Endothelial cell (in vitro differentiated cells): ENCODE measurements at regions not wholly inside any gene's neighbourhood (a gene's known extent, or its start where the extent isn't known, plus 50 kb on each side); places are given as distances from the start of the nearest gene placed in this dataset.
"Not testable (repeated sequence)": the region's sequence is repeated elsewhere in the genome, so short reads cannot be mapped to it uniquely, and the experiment has no call there.

Experiments
- DNase-seq: peaks from one replicate; pipeline ENCODE4 v3.0.0; 2021; ENCODE audit warnings: low spot score
- H3K27ac Mint-ChIP-seq: one replicate; pipeline ENCODE4 v1.8.0; 2021; ENCODE audit warnings: mixed read lengths, inconsistent platforms; ENCODE audit not compliant: unreplicated experiment
- H3K27me3 Mint-ChIP-seq: one replicate; pipeline ENCODE4 v1.8.0; 2021; ENCODE audit warnings: mild to moderate bottlenecking, moderate library complexity, mixed read lengths, inconsistent platforms; ENCODE audit not compliant: unreplicated experiment
- H3K36me3 Mint-ChIP-seq: one replicate; pipeline ENCODE4 v1.8.0; 2021; ENCODE audit warnings: mild to moderate bottlenecking, low read depth, mixed read lengths, inconsistent platforms; ENCODE audit not compliant: unreplicated experiment
- H3K4me1 Mint-ChIP-seq: one replicate; pipeline ENCODE4 v1.8.0; 2021; ENCODE audit warnings: mild to moderate bottlenecking, mixed read lengths, inconsistent platforms; ENCODE audit not compliant: unreplicated experiment
- H3K4me3 Mint-ChIP-seq: one replicate; pipeline ENCODE4 v1.8.0; 2021; ENCODE audit warnings: mild to moderate bottlenecking, mixed read lengths, inconsistent platforms; ENCODE audit not compliant: unreplicated experiment
- H3K9me3 Mint-ChIP-seq: one replicate; pipeline ENCODE4 v1.8.0; 2021; ENCODE audit warnings: mixed read lengths, inconsistent platforms; ENCODE audit not compliant: unreplicated experiment
- TF ChIP-seq, protein P1 (sequence below): fragments of 200-600 bp; sonication (generic); IDR thresholded peaks from one replicate; pipeline ENCODE4 v1.5.0; 2021; ENCODE audit warnings: antibody characterized with exemption; ENCODE audit not compliant: unreplicated experiment

DNA sequence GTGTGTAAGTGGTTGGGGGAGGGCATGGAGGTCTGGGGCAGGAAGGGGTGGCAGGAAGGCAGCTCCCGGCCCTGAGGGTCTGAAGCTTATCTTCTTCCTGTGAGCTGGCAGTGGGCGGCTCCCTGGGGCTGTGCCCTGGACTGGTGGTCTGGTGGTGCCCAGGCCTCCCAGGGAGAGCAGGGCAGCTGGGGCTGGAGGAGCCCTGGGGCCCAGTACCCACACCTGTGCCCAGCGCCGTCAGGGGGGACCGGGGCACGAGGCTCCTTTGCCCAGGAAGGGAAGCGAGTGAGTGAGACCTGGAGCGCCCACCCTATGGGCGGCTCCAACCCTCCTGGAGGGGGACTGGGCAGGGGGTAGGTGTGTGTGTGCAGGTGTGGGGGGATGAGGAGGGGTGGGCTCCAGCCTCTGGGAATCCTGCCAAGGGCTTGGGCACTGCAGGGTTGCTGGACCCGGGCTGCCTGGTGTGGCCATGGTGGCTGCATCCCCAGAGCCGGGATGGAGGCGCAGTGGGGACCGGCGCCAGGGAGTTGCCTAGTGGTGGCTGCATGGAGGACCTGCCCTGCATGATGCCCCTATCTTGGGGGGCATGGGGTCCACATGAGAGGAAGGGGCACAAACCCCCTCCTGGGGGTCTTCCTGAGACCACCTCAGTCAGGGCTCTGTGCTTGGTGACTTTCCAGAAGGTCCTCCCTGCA is 353.6 kb downstream of the TMEM121 start:
- no peak overlapping the region for H3K4me3 Mint-ChIP-seq
- no peak for DNase-seq

GRCh38 chr14:105880616-105881015 is 354.2 kb downstream of the TMEM121 start:
- DNase-seq = no peak
- Mint-ChIP-seq H3K9me3 (peaks cover 32% of the 10 kb centered on the region), H3K36me3 (no peaks in the 10 kb centered on the region), H3K27me3 (peaks cover 10% of the 10 kb centered on the region), H3K27ac (no peak overlapping the region), H3K4me1 (no peaks in the 10 kb centered on the region), H3K4me3 (no peak overlapping the region)
- TF ChIP-seq, protein P1, sequence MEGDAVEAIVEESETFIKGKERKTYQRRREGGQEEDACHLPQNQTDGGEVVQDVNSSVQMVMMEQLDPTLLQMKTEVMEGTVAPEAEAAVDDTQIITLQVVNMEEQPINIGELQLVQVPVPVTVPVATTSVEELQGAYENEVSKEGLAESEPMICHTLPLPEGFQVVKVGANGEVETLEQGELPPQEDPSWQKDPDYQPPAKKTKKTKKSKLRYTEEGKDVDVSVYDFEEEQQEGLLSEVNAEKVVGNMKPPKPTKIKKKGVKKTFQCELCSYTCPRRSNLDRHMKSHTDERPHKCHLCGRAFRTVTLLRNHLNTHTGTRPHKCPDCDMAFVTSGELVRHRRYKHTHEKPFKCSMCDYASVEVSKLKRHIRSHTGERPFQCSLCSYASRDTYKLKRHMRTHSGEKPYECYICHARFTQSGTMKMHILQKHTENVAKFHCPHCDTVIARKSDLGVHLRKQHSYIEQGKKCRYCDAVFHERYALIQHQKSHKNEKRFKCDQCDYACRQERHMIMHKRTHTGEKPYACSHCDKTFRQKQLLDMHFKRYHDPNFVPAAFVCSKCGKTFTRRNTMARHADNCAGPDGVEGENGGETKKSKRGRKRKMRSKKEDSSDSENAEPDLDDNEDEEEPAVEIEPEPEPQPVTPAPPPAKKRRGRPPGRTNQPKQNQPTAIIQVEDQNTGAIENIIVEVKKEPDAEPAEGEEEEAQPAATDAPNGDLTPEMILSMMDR = no peak

More for the DNA sequence above, 353.6 kb downstream of the TMEM121 start:
- TF ChIP-seq, protein P1 = no peak
- H3K27ac Mint-ChIP-seq = no peak overlapping the region
- H3K4me1 Mint-ChIP-seq = no peaks in the 10 kb centered on the region
- peaks cover 7% of the 10 kb centered on the region for H3K27me3 Mint-ChIP-seq
- no peaks in the 10 kb centered on the region for H3K36me3 Mint-ChIP-seq
- H3K9me3 Mint-ChIP-seq = peaks cover 29% of the 10 kb centered on the region

DNA sequence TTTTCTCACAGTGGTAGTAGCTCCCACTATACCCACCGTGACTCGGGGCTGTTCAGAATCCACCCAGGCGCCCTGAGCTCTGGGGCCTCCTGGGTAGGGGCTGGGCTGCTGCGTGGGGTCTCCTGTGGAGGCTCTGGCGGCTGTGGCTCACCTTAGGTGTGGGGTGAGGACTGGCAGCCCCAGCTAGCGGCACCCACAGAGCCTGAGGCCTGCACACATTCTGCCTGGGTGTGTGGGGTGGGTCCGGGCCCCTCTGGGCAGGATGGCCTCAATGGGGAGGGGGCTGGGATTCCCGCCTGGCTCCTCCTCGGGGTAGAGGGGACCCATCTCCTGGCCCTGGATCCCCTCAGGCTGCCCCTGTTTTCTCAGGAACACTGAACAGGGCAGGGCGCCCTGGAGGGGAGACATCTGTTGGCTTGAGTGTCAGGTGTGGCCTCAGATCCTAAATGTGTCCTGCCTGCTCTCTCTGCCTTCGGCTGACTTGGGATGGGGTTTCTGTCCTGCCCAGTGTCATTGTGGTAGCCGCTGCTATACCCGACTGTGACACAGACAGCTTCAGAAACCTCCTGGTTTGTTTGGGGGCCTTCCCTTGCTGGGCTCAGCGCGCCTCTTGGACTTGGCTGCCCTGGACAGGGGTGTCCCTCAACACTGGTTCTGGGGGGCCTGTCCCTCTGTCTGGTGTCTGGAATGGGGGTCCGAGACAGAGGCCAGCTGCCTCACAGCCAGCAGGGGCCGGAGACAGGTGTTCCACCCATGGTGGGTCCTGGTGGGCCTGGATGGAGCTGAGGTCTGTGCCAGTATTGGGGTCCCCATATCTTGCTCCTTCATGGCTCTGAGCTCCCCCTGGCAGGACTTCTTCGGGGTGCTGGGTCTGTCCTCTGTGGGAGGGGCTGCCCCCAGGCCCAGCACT is 354.9 kb downstream of the TMEM121 start:
- H3K4me3 Mint-ChIP-seq = no peak overlapping the region
- no peak overlapping the region for H3K27ac Mint-ChIP-seq
- TF ChIP-seq, protein P1 = no peak
- no peaks in the 10 kb centered on the region for H3K4me1 Mint-ChIP-seq
- no peak for DNase-seq
- H3K27me3 Mint-ChIP-seq = peaks cover 10% of the 10 kb centered on the region
- H3K36me3 Mint-ChIP-seq = no peaks in the 10 kb centered on the region
- peaks cover 30% of the 10 kb centered on the region for H3K9me3 Mint-ChIP-seq

DNA sequence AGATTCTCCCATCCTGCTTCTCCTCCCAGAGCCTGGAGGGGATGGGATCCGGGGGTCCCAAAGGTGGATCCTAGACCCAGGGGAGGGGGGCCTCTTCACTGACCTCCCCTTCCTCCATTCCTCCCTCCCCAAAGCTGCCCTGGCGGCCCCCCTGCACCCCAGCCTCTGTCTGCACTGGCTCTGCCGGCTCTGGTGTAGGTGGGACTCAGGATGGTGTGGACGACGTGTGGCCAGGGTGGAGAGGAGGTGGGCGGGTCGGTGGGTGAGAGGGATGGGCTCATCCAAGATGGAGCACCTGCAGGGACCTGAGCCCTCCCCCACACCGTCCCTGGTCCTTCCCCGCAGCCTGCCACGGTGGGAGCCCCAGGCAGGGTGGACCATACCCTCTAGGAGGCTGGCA is 355.6 kb downstream of the TMEM121 start:
- H3K27ac Mint-ChIP-seq, H3K36me3 Mint-ChIP-seq, H3K4me1 Mint-ChIP-seq, H3K4me3 Mint-ChIP-seq, DNase-seq: not testable (repeated sequence)
- H3K9me3 Mint-ChIP-seq = peaks cover 25% of the 10 kb centered on the region
- H3K27me3 Mint-ChIP-seq = peaks cover 10% of the 10 kb centered on the region

- H3K36me3 Mint-ChIP-seq = peaks cover 5% of the 10 kb centered on the region
- TF ChIP-seq, protein P1 = no peak
- no peak overlapping the region for H3K27ac Mint-ChIP-seq
- peaks cover 25% of the 10 kb centered on the region for H3K9me3 Mint-ChIP-seq
- H3K4me1 Mint-ChIP-seq = no peaks in the 10 kb centered on the region
- no peak for DNase-seq
- peaks cover 15% of the 10 kb centered on the region for H3K27me3 Mint-ChIP-seq
- no peak overlapping the region for H3K4me3 Mint-ChIP-seq
Measured at GRCh38 chr14:105882626-105883025, 356.2 kb downstream of the TMEM121 start.
